T-helper 2 cell treated with Interferon-gamma antibody and Interleukin-4, amounts not matched to agents 100 ng/mL and 5 ng/mL, for 36 hours (primary cell): ENCODE measurements at regions not wholly inside any gene's neighbourhood (a gene's known extent, or its start where the extent isn't known, plus 50 kb on each side); places are given as distances from the start of the nearest gene placed in this dataset.
"Not testable (repeated sequence)": the region's sequence is repeated elsewhere in the genome, so short reads cannot be mapped to it uniquely, and the experiment has no call there.

Experiments
- intact Hi-C: fragments of 100-400 bp; cut with micrococcal nuclease; formaldehyde crosslinking; loops from one replicate; pipeline ENCODE4 v1.15.1; 2023

GRCh38 chr6:6940031-6941025 lies 167.4 kb upstream of the RREB1 start:
- intact Hi-C loops: no loop called here

- intact Hi-C loops: no loop called here
These were observed 166.6 kb upstream of the RREB1 start for GRCh38 chr6:6941201-6941600.

GRCh38 chr6:6942091-6942490 lies 165.7 kb upstream of the RREB1 start:
- intact Hi-C loops: no loop called here

- intact Hi-C loops: no loop called here
These were observed 164.9 kb upstream of the RREB1 start for GRCh38 chr6:6942831-6943230.

GRCh38 chr6:6943421-6943820 lies 164.3 kb upstream of the RREB1 start:
- intact Hi-C loops: no loop called here

- intact Hi-C loops: no loop called here
These were observed 161.3 kb upstream of the RREB1 start for GRCh38 chr6:6946206-6947155.

GRCh38 chr6:6950373-6951145 lies 157.2 kb upstream of the RREB1 start:
- intact Hi-C loops: no loop called here

GRCh38 chr6:6951355-6951754 lies 156.4 kb upstream of the RREB1 start:
- intact Hi-C loops: no loop called here

- intact Hi-C loops: no loop called here
These were observed 155.3 kb upstream of the RREB1 start for GRCh38 chr6:6952484-6952883.

GRCh38 chr6:6952927-6953326 lies 154.8 kb upstream of the RREB1 start:
- intact Hi-C loops: not testable (repeated sequence)

GRCh38 chr6:6960571-6961251 lies 147.1 kb upstream of the RREB1 start:
- intact Hi-C loops: no loop called here

GRCh38 chr6:6962086-6962485 lies 145.7 kb upstream of the RREB1 start:
- intact Hi-C loops: no loop called here

GRCh38 chr6:6962699-6963098 lies 145.1 kb upstream of the RREB1 start:
- intact Hi-C loops: no loop called here

- intact Hi-C loops: not testable (repeated sequence)
These were observed 144.4 kb upstream of the RREB1 start for GRCh38 chr6:6963390-6963789.

- intact Hi-C loops: no loop called here
These were observed 143.1 kb upstream of the RREB1 start for GRCh38 chr6:6964675-6965074.

- intact Hi-C loops: no loop called here
These were observed 141.6 kb upstream of the RREB1 start for GRCh38 chr6:6966127-6966526.

- intact Hi-C loops: no loop called here
These were observed 141.2 kb upstream of the RREB1 start for GRCh38 chr6:6966569-6966968.

- intact Hi-C loops: no loop called here
These were observed 139.4 kb upstream of the RREB1 start for GRCh38 chr6:6968357-6968730.

GRCh38 chr6:6968731-6969552 lies 138.8 kb upstream of the RREB1 start:
- intact Hi-C loops: no loop called here

- intact Hi-C loops: no loop called here
These were observed 138.0 kb upstream of the RREB1 start for GRCh38 chr6:6969761-6970223.
